Keratinocyte (primary cell): ENCODE measurements at regions not wholly inside any gene's neighbourhood (a gene's known extent, or its start where the extent isn't known, plus 50 kb on each side); places are given as distances from the start of the nearest gene placed in this dataset.

Source experiments
- DNase-seq: peaks from one replicate; pipeline ENCODE4 v3.0.0-alpha.2; 2011; ENCODE audit warnings: low read depth, missing footprints, low spot score
- FAIRE-seq: peaks from 2 replicates; lab custom pipeline; 2011; peaks lifted over from hg19 to GRCh38; lab: Jason Lieb, UNC
- H2AFZ ChIP-seq: 2 replicates; pipeline ENCODE4 v1.6.0; 2012; ENCODE audit warnings: low read length, control low read depth, inconsistent platforms; ENCODE audit not compliant: control insufficient read depth
- H3K27ac ChIP-seq: 2 replicates; pipeline ENCODE4 v1.5.1; 2011; ENCODE audit warnings: low read length; ENCODE audit not compliant: control insufficient read depth, insufficient read depth
- H3K27me3 ChIP-seq: 3 replicates; pipeline ENCODE4 v1.6.0; 2011; ENCODE audit warnings: low read length; ENCODE audit not compliant: control insufficient read depth, insufficient read depth; ENCODE audit errors: extremely low read depth
- H3K36me3 ChIP-seq, 2 experiments: 2 replicates in 1 of 2; 3 replicates in 1 of 2; pipeline ENCODE4 v1.5.1; 2011; ENCODE audit warnings: low read length in 2 of 2, mild to moderate bottlenecking in 1 of 2; ENCODE audit not compliant: control insufficient read depth in 2 of 2, insufficient read depth in 2 of 2; ENCODE audit errors: extremely low read depth in 1 of 2
- H3K4me1 ChIP-seq: 3 replicates; pipeline ENCODE4 v1.5.1; 2011; ENCODE audit warnings: low read length; ENCODE audit not compliant: control insufficient read depth, insufficient read depth; ENCODE audit errors: extremely low read depth
- H3K4me2 ChIP-seq: 3 replicates; pipeline ENCODE4 v1.6.0; 2011; ENCODE audit warnings: low read depth, low read length; ENCODE audit not compliant: control insufficient read depth, insufficient read depth; ENCODE audit errors: extremely low read depth
- H3K4me3 ChIP-seq, 3 experiments: fragments of 200-600 bp in 1 of 3; sonication (generic) in 1 of 3; 2 replicates in 2 of 3; 3 replicates in 1 of 3; pipeline ENCODE4 v1.5.1; 2011 to 2016; ENCODE audit warnings: low read length in 3 of 3, mild to moderate bottlenecking in 3 of 3, control low read depth in 2 of 3, inconsistent platforms in 1 of 3, low read depth in 1 of 3, mixed read lengths in 1 of 3, mixed run types in 1 of 3, moderate library complexity in 1 of 3; ENCODE audit not compliant: control insufficient read depth in 2 of 3, insufficient read depth in 2 of 3; ENCODE audit errors: extremely low read depth in 1 of 3
- H3K79me2 ChIP-seq: 2 replicates; pipeline ENCODE4 v1.6.0; 2012; ENCODE audit warnings: low read length; ENCODE audit not compliant: control insufficient read depth, insufficient read depth
- H3K9ac ChIP-seq: 3 replicates; pipeline ENCODE4 v1.6.0; 2011; ENCODE audit warnings: low read length; ENCODE audit not compliant: control insufficient read depth, insufficient read depth; ENCODE audit errors: extremely low read depth
- H3K9me1 ChIP-seq: 3 replicates; pipeline ENCODE4 v1.6.0; 2011; ENCODE audit warnings: low read length; ENCODE audit not compliant: control insufficient read depth, insufficient read depth; ENCODE audit errors: extremely low read depth
- H3K9me3 ChIP-seq: 2 replicates; pipeline ENCODE4 v1.5.1; 2012; ENCODE audit warnings: low read depth, low read length; ENCODE audit not compliant: control insufficient read depth
- H4K20me1 ChIP-seq: 3 replicates; pipeline ENCODE4 v1.6.0; 2011; ENCODE audit warnings: low read length; ENCODE audit not compliant: control insufficient read depth, insufficient read depth; ENCODE audit errors: extremely low read depth
- CTCF ChIP-seq, 3 experiments: IDR thresholded peaks in 1 of 3; conservative IDR thresholded peaks in 1 of 3; optimal IDR thresholded peaks in 1 of 3; 2 replicates in 2 of 3; 3 replicates in 1 of 3; pipeline versions ENCODE3 to v1.5.1; 2011; ENCODE audit warnings: low read length in 3 of 3, mild to moderate bottlenecking in 3 of 3, moderate library complexity in 2 of 3, control low read depth in 1 of 3, inconsistent platforms in 1 of 3; ENCODE audit not compliant: insufficient read depth in 2 of 3; ENCODE audit errors: extremely low read depth in 1 of 3
- EZH2 ChIP-seq: IDR thresholded peaks from one replicate; pipeline ENCODE4 v1.6.1; 2012; ENCODE audit warnings: inconsistent platforms, mild to moderate bottlenecking, low read length, moderate library complexity
- dilution Hi-C: fragments of 300-500 bp; cut with MboI; formaldehyde crosslinking; loops from one replicate; pipeline ENCODE4 v1.7.0; 2020; ENCODE audit warnings: low sequenced_read_pairs; ENCODE audit not compliant: extremely low pct_ligation_motif_present

- Histone ChIP-seq H3K9me1 (no peaks in the 10 kb centered on the region), H3K79me2 (no peaks in the 10 kb centered on the region), H3K27ac (peak overlapping the region; percentile 51), H3K9me3 (no peaks in the 10 kb centered on the region), H3K4me2 (peak overlapping the region; percentile 29), H3K36me3 (no peaks in the 10 kb centered on the region), H3K9ac (no peak overlapping the region), H3K4me3 (no peak overlapping the region), H3K4me1 (peaks cover 13% of the 10 kb centered on the region), H2AFZ (no peak overlapping the region), H4K20me1 (no peaks in the 10 kb centered on the region), H3K27me3 (no peaks in the 10 kb centered on the region)
- FAIRE-seq (peak; percentile 96), DNase-seq (peak; percentile 80)
- no peak for TF ChIP-seq EZH2
- no peak for TF ChIP-seq CTCF (optimal IDR thresholded peaks at IDR 0.05 in 1 of 3, IDR thresholded peaks at IDR 0.05 in 1 of 3, conservative IDR thresholded peaks at IDR 0.05 in 1 of 3; ENCODE audit: extremely low read depth in 1 of 3, insufficient read depth in 2 of 3, low read length in 3 of 3)
- dilution Hi-C loops, result no loop called here
Observed at GRCh38 chr21:35635261-35635660, 425.1 kb downstream of the SETD4 start.

- Histone ChIP-seq H3K4me2 (no peak overlapping the region), H3K27ac (no peak overlapping the region), H3K9me3 (no peaks in the 10 kb centered on the region), H2AFZ (no peak overlapping the region), H3K4me3 (no peak overlapping the region), H3K27me3 (no peaks in the 10 kb centered on the region), H3K9me1 (no peaks in the 10 kb centered on the region), H3K4me1 (peaks cover 13% of the 10 kb centered on the region), H3K36me3 (no peaks in the 10 kb centered on the region), H3K79me2 (no peaks in the 10 kb centered on the region), H4K20me1 (no peaks in the 10 kb centered on the region), H3K9ac (no peak overlapping the region)
- TF ChIP-seq EZH2 (no peak), CTCF (optimal IDR thresholded peaks at IDR 0.05 in 1 of 3, IDR thresholded peaks at IDR 0.05 in 1 of 3, conservative IDR thresholded peaks at IDR 0.05 in 1 of 3; ENCODE audit: extremely low read depth in 1 of 3, insufficient read depth in 2 of 3, low read length in 3 of 3) (no peak)
- dilution Hi-C loops, result no loop called here
- DNase-seq (no peak), FAIRE-seq (no peak)
Observed at GRCh38 chr21:35633501-35633900, 426.8 kb downstream of the SETD4 start.
